ENCODE measurements at regions not wholly inside any gene's neighbourhood (a gene's known extent, or its start where the extent isn't known, plus 50 kb on each side); places are given as distances from the start of the nearest gene placed in this dataset.

GRCh38 chr4:138299881-138300280, 57.7 kb upstream of the SLC7A11 start:
- DNase-seq, result no peak

GRCh38 chr4:138298866-138299265, 56.7 kb upstream of the SLC7A11 start:
- DNase-seq, result no peak

GRCh38 chr4:138298431-138298830, 56.3 kb upstream of the SLC7A11 start:
- DNase-seq, result no peak

GRCh38 chr4:138297743-138298405, 55.7 kb upstream of the SLC7A11 start:
- DNase-seq, result peak; percentile 18

- no peak for DNase-seq
Measured at GRCh38 chr4:138292321-138292720, 50.2 kb upstream of the SLC7A11 start.
